IMR-90 (cell line): ENCODE measurements at regions not wholly inside any gene's neighbourhood (a gene's known extent, or its start where the extent isn't known, plus 50 kb on each side); places are given as distances from the start of the nearest gene placed in this dataset.

Experiments
- ATAC-seq: fragments of 200-7000 bp; cut with Tn5 transposase; 2 replicates; pipeline ENCODE4 v1.9.1; 2020; ENCODE audit warnings: low read depth, mild to moderate bottlenecking, moderate library complexity
- BruUV-seq: library from RNA; stranded (reverse); fragments of 400-500 nt; replicated peaks from 2 replicates; lab custom pipeline; 2021; lab: Mats Ljungman, UMichigan
- CTCF ChIA-PET: fragments of 300-600 bp; formaldehyde crosslinking; extraction: SDS; loops from one replicate; lab custom pipeline; 2021; ENCODE audit warnings: antibody characterized with exemption; lab: Yijun Ruan, JAX
- POLR2A ChIA-PET: fragments of 300-600 bp; sonication (Branson Sonifier 250); formaldehyde crosslinking; loops from one replicate; lab custom pipeline; 2022; ENCODE audit warnings: antibody characterized with exemption; ENCODE audit not compliant: unreplicated experiment; lab: Charles Lee
- DNase-seq: peaks from one replicate; pipeline ENCODE4 v3.0.0; 2013
- H2AFZ ChIP-seq: replicated peaks from 2 replicates; pipeline ENCODE3; 2013; ENCODE audit warnings: low read length, mild to moderate bottlenecking; ENCODE audit not compliant: poor library complexity
- H2AK5ac ChIP-seq: 2 replicates; pipeline ENCODE4 v1.6.1; 2013; ENCODE audit warnings: low read depth, low read length, inconsistent platforms
- H2AK9ac ChIP-seq: replicated peaks from 2 replicates; pipeline ENCODE3; 2013; ENCODE audit warnings: mild to moderate bottlenecking, low read depth, low read length, moderate library complexity; ENCODE audit not compliant: poor library complexity
- H2BK120ac ChIP-seq: 2 replicates; pipeline ENCODE4 v1.6.1; 2013; ENCODE audit warnings: low read depth, low read length, inconsistent platforms
- H2BK15ac ChIP-seq: 3 replicates; pipeline ENCODE4 v1.6.1; 2013; ENCODE audit warnings: low read depth, low read length, inconsistent platforms
- H2BK20ac ChIP-seq: 2 replicates; pipeline ENCODE4 v1.6.1; 2013; ENCODE audit warnings: low read depth, mild to moderate bottlenecking, inconsistent platforms, low read length, moderate library complexity
- H2BK5ac ChIP-seq: 2 replicates; pipeline ENCODE4 v1.6.1; 2013; ENCODE audit warnings: mild to moderate bottlenecking, low read depth, low read length, inconsistent platforms; ENCODE audit not compliant: poor library complexity, severe bottlenecking
- H3K14ac ChIP-seq: replicated peaks from 2 replicates; pipeline ENCODE4 v1.6.1; 2013; ENCODE audit warnings: low read depth, low read length, inconsistent platforms
- H3K18ac ChIP-seq: 2 replicates; pipeline ENCODE4 v1.6.1; 2013; ENCODE audit warnings: low read depth, low read length, control low read depth
- H3K23ac ChIP-seq: 2 replicates; pipeline ENCODE4 v1.6.1; 2013; ENCODE audit warnings: low read depth, low read length, inconsistent platforms
- H3K27ac ChIP-seq: 2 replicates; pipeline ENCODE4 v1.5.1; 2013; ENCODE audit warnings: mild to moderate bottlenecking, control low read depth, low read length; ENCODE audit not compliant: insufficient read depth
- H3K27me3 ChIP-seq: 2 replicates; pipeline ENCODE4 v1.6.1; 2013; ENCODE audit warnings: low read length; ENCODE audit not compliant: control insufficient read depth, insufficient read depth
- H3K36me3 ChIP-seq: 2 replicates; pipeline ENCODE4 v1.6.1; 2013; ENCODE audit warnings: low read length, mixed read lengths; ENCODE audit not compliant: control insufficient read depth, insufficient read depth
- H3K4ac ChIP-seq: 2 replicates; pipeline ENCODE4 v1.6.1; 2013; ENCODE audit warnings: low read depth, low read length, inconsistent platforms
- H3K4me1 ChIP-seq: 2 replicates; pipeline ENCODE4 v1.6.1; 2013; ENCODE audit warnings: low read length, mixed read lengths; ENCODE audit not compliant: control insufficient read depth, insufficient read depth
- H3K4me2 ChIP-seq: 2 replicates; pipeline ENCODE4 v1.6.1; 2013; ENCODE audit warnings: low read depth, mild to moderate bottlenecking, control low read depth, low read length, moderate library complexity
- H3K4me3 ChIP-seq: 2 replicates; pipeline ENCODE4 v1.5.1; 2013; ENCODE audit warnings: low read depth, mild to moderate bottlenecking, control low read depth, low read length, moderate library complexity; ENCODE audit not compliant: insufficient read depth
- H3K56ac ChIP-seq: 2 replicates; pipeline ENCODE4 v1.6.1; 2013; ENCODE audit warnings: low read length, inconsistent platforms; ENCODE audit not compliant: insufficient read depth; ENCODE audit errors: extremely low read depth
- H3K79me1 ChIP-seq, 2 experiments: 2 replicates each; pipeline ENCODE4 v1.6.1; 2013; ENCODE audit warnings: low read length in 2 of 2, inconsistent platforms in 1 of 2, low read depth in 1 of 2
- H3K9ac ChIP-seq: 2 replicates; pipeline ENCODE4 v1.6.1; 2013; ENCODE audit warnings: low read depth, low read length, control low read depth
- H3K9me1 ChIP-seq: 2 replicates; pipeline ENCODE4 v1.6.1; 2013; ENCODE audit warnings: low read length, inconsistent platforms; ENCODE audit not compliant: insufficient read depth
- H3K9me3 ChIP-seq: 2 replicates; pipeline ENCODE4 v1.6.1; 2013; ENCODE audit warnings: low read length; ENCODE audit not compliant: control insufficient read depth, insufficient read depth
- H4K20me1 ChIP-seq: 2 replicates; pipeline ENCODE4 v1.6.1; 2013; ENCODE audit warnings: low read length, inconsistent platforms; ENCODE audit not compliant: insufficient read depth
- H4K5ac ChIP-seq: 2 replicates; pipeline ENCODE4 v1.6.1; 2013; ENCODE audit warnings: mild to moderate bottlenecking, low read depth, low read length, control low read depth
- H4K8ac ChIP-seq, 2 experiments: 2 replicates each; pipeline ENCODE4 v1.6.1; 2013; ENCODE audit warnings: low read depth in 2 of 2, low read length in 2 of 2, control low read depth in 1 of 2, inconsistent platforms in 1 of 2
- H4K91ac ChIP-seq: 2 replicates; pipeline ENCODE4 v1.6.1; 2013; ENCODE audit warnings: low read depth, low read length, inconsistent platforms; ENCODE audit not compliant: insufficient read depth
- BHLHE40 ChIP-seq: fragments of 150-350 bp; IDR thresholded peaks from 2 replicates; pipeline ENCODE4 v1.6.1; 2016; ENCODE audit warnings: mild to moderate bottlenecking, low read depth, low read length
- CHD1 ChIP-seq: IDR thresholded peaks from 2 replicates; pipeline ENCODE4 v1.6.1; 2012; ENCODE audit warnings: low read depth, low read length, improper control_type of control experiment
- MAFK ChIP-seq: IDR thresholded peaks from 2 replicates; pipeline ENCODE4 v1.6.1; 2012; ENCODE audit warnings: low read depth, low read length, improper control_type of control experiment
- MAZ ChIP-seq: IDR thresholded peaks from 2 replicates; pipeline ENCODE4 v1.6.1; 2012; ENCODE audit warnings: low read depth, mild to moderate bottlenecking, low read length, improper control_type of control experiment, moderate library complexity, borderline replicate concordance
- POLR2A ChIP-seq: IDR thresholded peaks from 2 replicates; pipeline ENCODE4 v1.6.1; 2012; ENCODE audit warnings: mild to moderate bottlenecking, low read depth, low read length
- RCOR1 ChIP-seq: IDR thresholded peaks from 2 replicates; pipeline ENCODE4 v1.6.1; 2012; ENCODE audit warnings: mild to moderate bottlenecking, low read length, improper control_type of control experiment; ENCODE audit not compliant: insufficient replicate concordance
- RFX5 ChIP-seq: IDR thresholded peaks from 2 replicates; pipeline ENCODE4 v1.8.0; 2012; ENCODE audit warnings: low read depth, mild to moderate bottlenecking, low read length, moderate library complexity
- USF2 ChIP-seq: fragments of 150-350 bp; IDR thresholded peaks from 2 replicates; pipeline ENCODE4 v1.6.1; 2017; ENCODE audit warnings: mild to moderate bottlenecking, antibody characterized with exemption, low read length, low read depth
- WGBS, 2 experiments: methylation state at CpG; one replicate each; pipeline versions ENCODE4 v1.1.5 to v1.1.7; 2013; ENCODE audit warnings: missing lambda C conversion rate in 2 of 2; ENCODE audit not compliant: insufficient read length in 1 of 2; ENCODE audit errors: extremely low coverage in 2 of 2; 5-methylcytosine and 5-hydroxymethylcytosine counted together
- dilution Hi-C: fragments of 300-500 bp; cut with HindIII; formaldehyde crosslinking; loops from one replicate; pipeline ENCODE4 v1.14.3; 2018; ENCODE audit warnings: low sequenced_read_pairs; ENCODE audit not compliant: unreplicated experiment
- in situ Hi-C: fragments of 300-500 bp; cut with MboI; formaldehyde crosslinking; loops from 3 replicates; pipeline ENCODE4 v1.14.3; 2019; ENCODE audit warnings: low sequenced_read_pairs, inconsistent platforms, mixed read lengths
- intact Hi-C: fragments of 100-400 bp; cut with micrococcal nuclease; formaldehyde crosslinking; loops from 2 replicates; pipeline ENCODE4 v1.10.0; 2022

DNA sequence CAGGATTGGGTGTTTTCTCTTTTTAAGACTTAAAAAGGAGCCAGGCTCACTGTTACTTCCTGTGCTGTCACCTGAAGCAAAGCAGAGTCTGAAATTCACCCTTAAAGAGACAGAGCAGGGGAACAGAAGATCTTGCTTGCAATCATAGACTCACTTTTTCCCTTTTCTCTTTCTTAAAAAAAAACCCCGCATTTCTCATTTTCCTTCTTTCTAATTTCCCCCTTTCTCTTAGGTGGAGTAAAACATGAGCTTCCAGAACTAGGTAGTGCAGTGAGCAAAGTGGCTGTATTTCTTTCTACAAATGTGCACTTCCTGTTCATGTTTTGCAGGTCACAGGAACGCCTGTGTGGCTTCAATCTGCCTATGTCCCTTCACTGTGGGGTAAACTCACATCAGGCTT is 381.2 kb downstream of the LPIN1 start:
- no peak overlapping the region for H3K18ac ChIP-seq
- no peak overlapping the region for H3K4me3 ChIP-seq
- H3K9me1 ChIP-seq, result peaks cover 3% of the 10 kb centered on the region; the same call in 1 of the 2 replicates
- in situ Hi-C loops, result no loop called here
- no peak overlapping the region for H3K4me2 ChIP-seq
- dilution Hi-C loops, result no loop called here
- WGBS, 2 experiments, result 100% methylated on average over 1 of the region's 2 CpGs; no CpG with 5 or more reads in 1 of the 2 experiments
- ATAC-seq (no peak), DNase-seq (no peak)
- no peak overlapping the region for H3K23ac ChIP-seq
- no peaks in the 10 kb centered on the region for H3K79me1 ChIP-seq
- no peaks in the 10 kb centered on the region for H3K27me3 ChIP-seq
- H4K5ac ChIP-seq, result no peak overlapping the region
- H3K4me1 ChIP-seq, result peaks cover 2% of the 10 kb centered on the region; the same call in 1 of the 2 replicates
- H2BK15ac ChIP-seq, result no peak overlapping the region
- no peaks in the 10 kb centered on the region for H3K36me3 ChIP-seq
- H2AK5ac ChIP-seq, result no peak overlapping the region
- BruUV-seq, result no TSS peak
- no peak overlapping the region for H2BK5ac ChIP-seq
- H3K27ac ChIP-seq, result no peak overlapping the region
- H2BK20ac ChIP-seq, result no peak overlapping the region
- no peak overlapping the region for H3K56ac ChIP-seq
- no peak overlapping the region for H3K14ac ChIP-seq
- intact Hi-C loops, result no loop called here
- no peak overlapping the region for H3K9ac ChIP-seq
- no peak overlapping the region for H2AK9ac ChIP-seq
- CTCF ChIA-PET, result no interaction called here
- H4K91ac ChIP-seq, result no peak overlapping the region
- TF ChIP-seq USF2, result no peak
- no peak for TF ChIP-seq CHD1
- no peak for TF ChIP-seq MAFK
- no peak for TF ChIP-seq RCOR1
- TF ChIP-seq POLR2A, result no peak
- TF ChIP-seq BHLHE40, result no peak
- TF ChIP-seq RFX5, result no peak
- TF ChIP-seq MAZ, result no peak
- H2BK120ac ChIP-seq, result no peak overlapping the region
- H2AFZ ChIP-seq, result no peak overlapping the region
- POLR2A ChIA-PET, result no interaction called here
- H3K4ac ChIP-seq, result no peak overlapping the region
- no peaks in the 10 kb centered on the region for H4K20me1 ChIP-seq
- no peak overlapping the region for H4K8ac ChIP-seq
- H3K9me3 ChIP-seq, result no peaks in the 10 kb centered on the region
